ENCODE measurements at regions not wholly inside any gene's neighbourhood (a gene's known extent, or its start where the extent isn't known, plus 50 kb on each side); places are given as distances from the start of the nearest gene placed in this dataset.

- TF ChIP-seq CTCF (IDR thresholded peaks at IDR 0.05) = no peak
- no peak for TF ChIP-seq POLR2A (IDR thresholded peaks at IDR 0.05)
- DNase-seq (ENCODE audit: low spot score in 2 of 2) = no peak
- intact Hi-C loops (cut with DNase I; ENCODE audit: low total_unique reads) = no loop called here
- H3K4me3 ChIP-seq (ENCODE audit: low read depth, poor library complexity, severe bottlenecking) = no peak overlapping the region
- WGBS, 2 donors = 73 to 80% methylated on average over 1 of the region's 1 CpG
Measured at GRCh38 chr2:41826921-41827320, 220.9 kb upstream of the PKDCC start.

- no peak for TF ChIP-seq CTCF (IDR thresholded peaks at IDR 0.05)
- no peak for TF ChIP-seq POLR2A (IDR thresholded peaks at IDR 0.05)
- no peak overlapping the region for H3K4me3 ChIP-seq (ENCODE audit: low read depth, poor library complexity, severe bottlenecking)
- intact Hi-C loops (cut with DNase I; ENCODE audit: low total_unique reads) = no loop called here
- WGBS, 2 donors = 62 to 64% methylated on average over 6 of the region's 6 CpGs
- DNase-seq (ENCODE audit: low spot score in 2 of 2) = no peak
Measured at GRCh38 chr2:41827354-41827971, 220.4 kb upstream of the PKDCC start.

- intact Hi-C loops (cut with DNase I; ENCODE audit: low total_unique reads) = no loop called here
- no peak for DNase-seq (ENCODE audit: low spot score in 2 of 2)
- 20 to 22% methylated on average over 1 of the region's 1 CpG for WGBS, 2 donors
- TF ChIP-seq CTCF (IDR thresholded peaks at IDR 0.05) (no peak), POLR2A (IDR thresholded peaks at IDR 0.05) (no peak)
- H3K4me3 ChIP-seq (ENCODE audit: low read depth, poor library complexity, severe bottlenecking) = no peak overlapping the region
Measured at GRCh38 chr2:41828052-41828643, 219.7 kb upstream of the PKDCC start.

GRCh38 chr2:41829052-41829451 lies 218.8 kb upstream of the PKDCC start:
- DNase-seq (ENCODE audit: low spot score in 2 of 2) = no peak
- no peak overlapping the region for H3K4me3 ChIP-seq (ENCODE audit: low read depth, poor library complexity, severe bottlenecking)
- intact Hi-C loops (cut with DNase I; ENCODE audit: low total_unique reads) = no loop called here
- 64 to 77% methylated on average over 1 of the region's 1 CpG for WGBS, 2 donors
- TF ChIP-seq CTCF (IDR thresholded peaks at IDR 0.05) = no peak
- TF ChIP-seq POLR2A (IDR thresholded peaks at IDR 0.05) = no peak

GRCh38 chr2:41830600-41830999 lies 217.2 kb upstream of the PKDCC start:
- DNase-seq (ENCODE audit: low spot score in 2 of 2) = no peak
- H3K4me3 ChIP-seq (ENCODE audit: low read depth, poor library complexity, severe bottlenecking) = no peak overlapping the region
- no peak for TF ChIP-seq CTCF (IDR thresholded peaks at IDR 0.05)
- TF ChIP-seq POLR2A (IDR thresholded peaks at IDR 0.05) = no peak
- WGBS, 2 donors = 48 to 64% methylated on average over 1 of the region's 1 CpG
- intact Hi-C loops (cut with DNase I; ENCODE audit: low total_unique reads) = no loop called here

GRCh38 chr2:41832218-41832617 lies 215.6 kb upstream of the PKDCC start:
- H3K4me3 ChIP-seq (ENCODE audit: low read depth, poor library complexity, severe bottlenecking) = no peak overlapping the region
- TF ChIP-seq CTCF (IDR thresholded peaks at IDR 0.05) = no peak
- no peak for TF ChIP-seq POLR2A (IDR thresholded peaks at IDR 0.05)
- 77 to 81% methylated on average over 5 of the region's 5 CpGs for WGBS, 2 donors
- no peak for DNase-seq (ENCODE audit: low spot score in 2 of 2)
- intact Hi-C loops (cut with DNase I; ENCODE audit: low total_unique reads) = no loop called here
